ENCODE measurements at regions not wholly inside any gene's neighbourhood (a gene's known extent, or its start where the extent isn't known, plus 50 kb on each side); places are given as distances from the start of the nearest gene placed in this dataset.
A peak's percentile ranks its signal among the peaks of the same experiment; 100 is the strongest.

GRCh38 chrX:10725071-10725470 lies 104.7 kb upstream of the MID1 start:
- H3K36me3 ChIP-seq (ENCODE audit: control insufficient read depth in 2 of 4, insufficient read depth in 4 of 4, low read length in 3 of 4) = no peaks in the 10 kb centered on the region
- no peak overlapping the region for H3K4me3 ChIP-seq (ENCODE audit: extremely low read depth in 1 of 4, insufficient read depth in 2 of 4, low read depth in 3 of 4, low read length in 4 of 4)
- WGBS, 2 experiments (ENCODE audit: extremely low coverage in 1 of 2, insufficient coverage in 1 of 2, insufficient read length in 1 of 2, insufficient replicate concordance in 2 of 2, low coverage in 1 of 2, low lambda C conversion rate in 2 of 2, missing lambda C conversion rate in 1 of 2) = 52% methylated on average over 3 of the region's 3 CpGs; no CpG with 5 or more reads in 1 of the 2 experiments
- no peak overlapping the region for H2BK5ac ChIP-seq (ENCODE audit: low read depth, low read length)
- no peaks in the 10 kb centered on the region for H3K79me2 ChIP-seq (ENCODE audit: control insufficient read depth in 1 of 2, insufficient read depth in 2 of 2, low read length in 2 of 2)
- no peak overlapping the region for H2BK20ac ChIP-seq (ENCODE audit: low read length)
- no peaks in the 10 kb centered on the region for H3K79me1 ChIP-seq (ENCODE audit: low read depth, low read length)
- H3K27me3 ChIP-seq (replicated peaks in 1 of 4; ENCODE audit: control insufficient read depth in 3 of 4, extremely low read depth in 1 of 4, insufficient read depth in 3 of 4, low read length in 3 of 4) = no peaks in the 10 kb centered on the region
- H3K9me3 ChIP-seq (ENCODE audit: insufficient read depth in 2 of 2, low read depth in 1 of 2, low read length in 1 of 2) = no peaks in the 10 kb centered on the region
- H4K91ac ChIP-seq (replicated peaks; ENCODE audit: insufficient read length, low read length) = no peak overlapping the region
- H2BK120ac ChIP-seq (replicated peaks; ENCODE audit: low read depth, low read length) = no peak overlapping the region
- H4K8ac ChIP-seq (ENCODE audit: extremely low read depth, insufficient read depth, low read length) = no peak overlapping the region
- H3K56ac ChIP-seq (replicated peaks; ENCODE audit: insufficient read length, low read depth, low read length) = no peak overlapping the region
- peak in 1 of 3 experiments; percentile 24; a peak in 1 of 4 replicates for TF ChIP-seq CTCF (IDR thresholded peaks at IDR 0.05; ENCODE audit: control extremely low read depth in 1 of 3, insufficient read depth in 1 of 3, low read depth in 1 of 3, low read length in 3 of 3)
- no peak for TF ChIP-seq GABPA (IDR thresholded peaks at IDR 0.05; ENCODE audit: borderline replicate concordance, insufficient read depth, low read length)
- peak; percentile 25 to 39; a peak in 3 of 4 replicates for TF ChIP-seq RAD21 (IDR thresholded peaks at IDR 0.05 in 1 of 2, conservative IDR thresholded peaks at IDR 0.05 in 1 of 2; ENCODE audit: low read depth in 2 of 2, low read length in 2 of 2)
- DNase-seq (ENCODE audit: low read depth in 1 of 2, low spot score in 2 of 2) = no peak
- H3K4me2 ChIP-seq (ENCODE audit: insufficient read depth in 1 of 2, low read depth in 2 of 2, low read length in 2 of 2) = no peak overlapping the region
- ChIA-PET CTCF (ENCODE audit: partially characterized antibody) (interaction anchor here (0.8 to 4.5 kb wide), 18 partner anchors 9 to 550 kb away, joined by 3 to 30 read pairs (median 4); partner anchors contain the start of gene MID1), POLR2A (ENCODE audit: partially characterized antibody) (interaction anchor here (0.7 to 1.0 kb wide), 2 partner anchors 108 to 201 kb away, joined by 3 read pairs; no protein-coding TSS in a partner anchor)
- H4K20me1 ChIP-seq (replicated peaks in 1 of 2; ENCODE audit: control insufficient read depth in 1 of 2, insufficient read depth in 2 of 2, low read length in 2 of 2) = no peaks in the 10 kb centered on the region
- no peak overlapping the region for H2BK12ac ChIP-seq (ENCODE audit: low read depth, low read length)
- H2BK15ac ChIP-seq (ENCODE audit: low read length) = no peak overlapping the region
- no peak overlapping the region for H3K27ac ChIP-seq (ENCODE audit: low read depth, low read length)
- no peak overlapping the region for H3K18ac ChIP-seq (ENCODE audit: extremely low read depth, low read length)
- H3K4ac ChIP-seq (replicated peaks; ENCODE audit: insufficient read length, low read depth, low read length) = no peak overlapping the region
- no peak overlapping the region for H3K23ac ChIP-seq (ENCODE audit: insufficient read length)
- H3K14ac ChIP-seq (ENCODE audit: insufficient read length) = no peak overlapping the region
- peak; percentile 32 for FAIRE-seq
- H2AK5ac ChIP-seq (ENCODE audit: low read depth, low read length) = no peak overlapping the region
- no peak overlapping the region for H2AFZ ChIP-seq (ENCODE audit: low read length)
- H4K5ac ChIP-seq (ENCODE audit: insufficient read length, low read depth, low read length) = no peak overlapping the region
- no peaks in the 10 kb centered on the region for H3K23me2 ChIP-seq (ENCODE audit: low read depth, low read length)
- H3K4me1 ChIP-seq (replicated peaks in 1 of 4; ENCODE audit: control insufficient read depth in 3 of 4, insufficient read depth in 4 of 4, low read length in 3 of 4) = no peaks in the 10 kb centered on the region; a peak in 2 of 7 replicates
- no peak overlapping the region for H3K9ac ChIP-seq (replicated peaks in 1 of 4; ENCODE audit: extremely low read depth in 1 of 4, low read depth in 3 of 4, low read length in 3 of 4)
